ENCODE measurements at regions not wholly inside any gene's neighbourhood (a gene's known extent, or its start where the extent isn't known, plus 50 kb on each side); places are given as distances from the start of the nearest gene placed in this dataset.

DNA sequence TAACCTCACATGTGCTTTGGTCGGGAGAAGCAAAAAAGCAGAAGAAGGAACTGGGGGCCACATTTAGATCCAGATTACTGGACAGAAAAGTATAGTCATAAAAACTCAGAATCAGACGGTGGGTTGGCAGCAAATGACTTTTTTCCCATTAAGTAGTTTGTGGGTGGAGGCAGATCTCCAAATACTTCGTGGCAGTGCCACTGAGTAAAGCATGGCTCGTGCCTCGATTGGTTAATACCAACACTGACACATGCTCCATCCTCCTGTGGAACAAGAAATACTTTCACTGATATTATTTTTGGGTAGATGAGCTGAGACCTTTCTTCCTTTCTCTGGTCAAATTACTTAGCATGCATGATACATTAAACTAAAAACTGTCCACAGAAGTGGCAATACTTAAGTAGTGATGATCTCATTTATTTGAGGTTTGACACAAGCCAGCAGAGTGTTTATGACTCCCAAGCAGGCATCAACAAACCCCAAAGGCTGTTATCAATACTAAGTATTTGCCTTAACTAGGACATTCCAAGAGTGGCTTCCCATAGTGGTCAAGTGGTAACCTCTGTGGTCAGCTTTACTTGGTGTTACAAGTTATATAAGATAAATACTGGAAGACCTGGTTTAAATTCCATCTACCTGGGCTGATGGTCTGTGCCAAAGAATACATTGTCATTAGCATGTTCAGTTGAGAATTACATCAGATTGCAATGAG, 500.0 kb upstream of the RUNX1 start:
- intact Hi-C loops (cut with DNase I): loop anchor here in 1 of 10 donors (10.0 kb wide), 1 partner anchor 64 kb away; no protein-coding TSS in a partner anchor
- DNase-seq: no peak
- Histone ChIP-seq H3K27me3 (peaks cover 0 to 4% (median 0%) of the 10 kb centered on the region in 9 donors), H3K4me1 (no peaks in the 10 kb centered on the region), H3K27ac (no peak overlapping the region), H3K9me3 (no peaks in the 10 kb centered on the region), H3K36me3 (no peaks in the 10 kb centered on the region), H3K4me3 (no peak overlapping the region)
- TF ChIP-seq POLR2A (IDR thresholded peaks at IDR 0.05): no peak
- TF ChIP-seq, protein P1, sequence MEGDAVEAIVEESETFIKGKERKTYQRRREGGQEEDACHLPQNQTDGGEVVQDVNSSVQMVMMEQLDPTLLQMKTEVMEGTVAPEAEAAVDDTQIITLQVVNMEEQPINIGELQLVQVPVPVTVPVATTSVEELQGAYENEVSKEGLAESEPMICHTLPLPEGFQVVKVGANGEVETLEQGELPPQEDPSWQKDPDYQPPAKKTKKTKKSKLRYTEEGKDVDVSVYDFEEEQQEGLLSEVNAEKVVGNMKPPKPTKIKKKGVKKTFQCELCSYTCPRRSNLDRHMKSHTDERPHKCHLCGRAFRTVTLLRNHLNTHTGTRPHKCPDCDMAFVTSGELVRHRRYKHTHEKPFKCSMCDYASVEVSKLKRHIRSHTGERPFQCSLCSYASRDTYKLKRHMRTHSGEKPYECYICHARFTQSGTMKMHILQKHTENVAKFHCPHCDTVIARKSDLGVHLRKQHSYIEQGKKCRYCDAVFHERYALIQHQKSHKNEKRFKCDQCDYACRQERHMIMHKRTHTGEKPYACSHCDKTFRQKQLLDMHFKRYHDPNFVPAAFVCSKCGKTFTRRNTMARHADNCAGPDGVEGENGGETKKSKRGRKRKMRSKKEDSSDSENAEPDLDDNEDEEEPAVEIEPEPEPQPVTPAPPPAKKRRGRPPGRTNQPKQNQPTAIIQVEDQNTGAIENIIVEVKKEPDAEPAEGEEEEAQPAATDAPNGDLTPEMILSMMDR (IDR thresholded peaks at IDR 0.05): no peak
- ATAC-seq: no peak
- 79 to 90% (median 89%) methylated on average over 5 of the region's 5 CpGs for WGBS, 4 donors

DNA sequence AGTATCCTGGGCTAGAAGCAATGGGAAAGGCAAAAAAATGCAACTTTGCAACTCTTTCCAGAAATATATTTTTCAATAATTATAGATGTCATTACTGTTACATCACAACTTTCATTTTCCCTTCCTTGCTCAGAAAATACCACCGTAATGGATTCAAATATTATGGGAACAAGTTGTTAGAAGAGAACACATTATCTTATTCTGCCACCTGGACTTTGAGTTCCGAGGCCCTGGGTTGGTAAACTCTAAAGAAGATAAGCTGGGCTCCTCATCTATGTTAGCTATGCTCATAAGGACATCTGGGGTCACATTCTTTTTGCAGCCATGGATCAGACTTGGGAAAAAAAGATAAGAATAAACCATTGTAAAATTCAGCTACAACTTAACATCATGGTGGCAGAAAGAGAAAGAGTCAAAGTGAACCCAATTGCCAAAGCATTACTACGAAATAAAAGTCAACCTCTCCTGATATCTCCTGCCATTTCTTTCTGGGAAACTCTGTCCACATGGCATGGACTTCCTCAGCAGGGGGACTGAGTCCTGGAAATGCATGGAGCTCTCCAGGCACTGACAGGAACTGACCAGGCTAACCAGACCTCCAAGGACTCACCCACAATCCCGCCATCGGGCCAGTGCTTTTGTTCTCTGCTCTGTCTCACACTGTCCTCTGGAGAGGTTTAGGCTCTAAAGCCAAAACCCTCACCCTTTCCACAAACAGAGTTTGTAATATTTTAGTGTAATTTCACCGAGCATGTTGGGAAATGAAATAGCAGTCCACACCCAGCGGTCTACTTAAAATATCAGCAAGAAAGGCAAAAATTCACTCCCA, 499.1 kb upstream of the RUNX1 start:
- Histone ChIP-seq H3K36me3 (no peaks in the 10 kb centered on the region), H3K27me3 (peaks cover 0 to 4% (median 0%) of the 10 kb centered on the region in 9 donors), H3K9me3 (no peaks in the 10 kb centered on the region), H3K4me3 (no peak overlapping the region), H3K27ac (no peak overlapping the region), H3K4me1 (no peaks in the 10 kb centered on the region)
- DNase-seq (no peak), ATAC-seq (no peak)
- intact Hi-C loops (cut with DNase I): loop anchor here in 1 of 10 donors (10.0 kb wide), 1 partner anchor 63 kb away; no protein-coding TSS in a partner anchor
- 75 to 80% (median 78%) methylated on average over 7 of the region's 7 CpGs for WGBS, 4 donors
- TF ChIP-seq POLR2A (IDR thresholded peaks at IDR 0.05): no peak
- TF ChIP-seq, protein P1 (IDR thresholded peaks at IDR 0.05): no peak

DNA sequence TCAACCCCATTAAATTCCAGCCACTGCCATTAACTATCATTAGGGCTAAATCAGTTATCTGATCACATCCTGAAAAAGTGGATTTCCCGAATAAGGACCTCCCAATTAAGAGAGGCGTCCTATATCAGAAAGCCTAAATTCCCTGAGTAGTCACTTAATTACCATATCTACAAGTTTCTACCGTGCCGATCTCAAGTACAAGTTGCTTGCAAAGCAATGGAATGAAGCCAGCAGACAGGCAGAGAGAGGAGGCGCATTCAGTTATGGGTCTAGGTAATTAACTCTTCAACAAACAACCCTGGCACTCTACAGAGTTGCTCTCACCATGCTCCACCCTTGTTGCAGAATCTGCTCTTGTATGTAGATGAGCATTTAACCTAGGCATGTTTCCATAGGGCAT, 494.6 kb upstream of the RUNX1 start:
- TF ChIP-seq POLR2A (IDR thresholded peaks at IDR 0.05): no peak
- TF ChIP-seq, protein P1 (IDR thresholded peaks at IDR 0.05): no peak
- 67 to 78% (median 71%) methylated on average over 5 of the region's 5 CpGs for WGBS, 4 donors
- Histone ChIP-seq H3K27me3 (no peaks in the 10 kb centered on the region), H3K4me3 (no peak overlapping the region), H3K27ac (no peak overlapping the region), H3K4me1 (no peaks in the 10 kb centered on the region), H3K9me3 (no peaks in the 10 kb centered on the region), H3K36me3 (no peaks in the 10 kb centered on the region)
- intact Hi-C loops (cut with DNase I): loop anchor here in 1 of 10 donors (10.0 kb wide), 1 partner anchor 59 kb away; no protein-coding TSS in a partner anchor
- ATAC-seq: no peak
- DNase-seq: no peak

Measured in heart left ventricle (tissue), 16 donors.